T-helper 1 cell treated with Interleukin-12 subunit alpha and Interleukin-12 subunit beta and Interleukin-4 antibody, amounts not matched to agents 30 ng/mL and 1 ng/mL, for 36 hours (primary cell): ENCODE measurements at regions not wholly inside any gene's neighbourhood (a gene's known extent, or its start where the extent isn't known, plus 50 kb on each side); places are given as distances from the start of the nearest gene placed in this dataset.
"Not testable (repeated sequence)": the region's sequence is repeated elsewhere in the genome, so short reads cannot be mapped to it uniquely, and the experiment has no call there.

Experiments used
- intact Hi-C: fragments of 100-400 bp; cut with micrococcal nuclease; formaldehyde crosslinking; loops from one replicate; pipeline ENCODE4 v1.15.1; 2024

- intact Hi-C loops: no loop called here
Measured at GRCh38 chr4:164068392-164068791, 573.9 kb downstream of the TMA16 start.

GRCh38 chr4:164070625-164071024, 576.1 kb downstream of the TMA16 start:
- intact Hi-C loops: no loop called here

GRCh38 chr4:164081371-164081770, 586.9 kb downstream of the TMA16 start:
- intact Hi-C loops: no loop called here

- intact Hi-C loops: no loop called here
Measured at GRCh38 chr4:164081801-164082200, 587.3 kb downstream of the TMA16 start.

GRCh38 chr4:164087733-164088132, 593.2 kb downstream of the TMA16 start:
- intact Hi-C loops: no loop called here

- intact Hi-C loops: no loop called here
Measured at GRCh38 chr4:164095313-164096110, 601.0 kb downstream of the TMA16 start.

GRCh38 chr4:164096766-164097518, 602.5 kb downstream of the TMA16 start:
- intact Hi-C loops: no loop called here

GRCh38 chr4:164100741-164101365, 606.4 kb downstream of the TMA16 start:
- intact Hi-C loops: not testable (repeated sequence)

- intact Hi-C loops: no loop called here
Measured at GRCh38 chr4:164108971-164109370, 614.5 kb downstream of the TMA16 start.

GRCh38 chr4:164109503-164109902, 615.0 kb downstream of the TMA16 start:
- intact Hi-C loops: no loop called here

GRCh38 chr4:164115236-164115635, 620.7 kb downstream of the TMA16 start:
- intact Hi-C loops: no loop called here

- intact Hi-C loops: no loop called here
Measured at GRCh38 chr4:164116286-164116685, 621.8 kb downstream of the TMA16 start.

- intact Hi-C loops: no loop called here
Measured at GRCh38 chr4:164134388-164134787, 619.5 kb upstream of the SMIM31 start.

- intact Hi-C loops: no loop called here
Measured at GRCh38 chr4:164136180-164136616, 617.7 kb upstream of the SMIM31 start.

- intact Hi-C loops: no loop called here
Measured at GRCh38 chr4:164138521-164138920, 615.4 kb upstream of the SMIM31 start.

- intact Hi-C loops: no loop called here
Measured at GRCh38 chr4:164139291-164139690, 614.6 kb upstream of the SMIM31 start.

- intact Hi-C loops: not testable (repeated sequence)
Measured at GRCh38 chr4:164141755-164142375, 612.1 kb upstream of the SMIM31 start.

GRCh38 chr4:164154416-164154815, 599.5 kb upstream of the SMIM31 start:
- intact Hi-C loops: no loop called here

GRCh38 chr4:164169591-164169990, 584.3 kb upstream of the SMIM31 start:
- intact Hi-C loops: no loop called here

GRCh38 chr4:164177153-164177552, 576.8 kb upstream of the SMIM31 start:
- intact Hi-C loops: no loop called here

GRCh38 chr4:164177753-164178152, 576.2 kb upstream of the SMIM31 start:
- intact Hi-C loops: no loop called here

GRCh38 chr4:164188236-164188635, 565.7 kb upstream of the SMIM31 start:
- intact Hi-C loops: no loop called here
